T-cell (primary cell): ENCODE measurements at regions not wholly inside any gene's neighbourhood (a gene's known extent, or its start where the extent isn't known, plus 50 kb on each side); places are given as distances from the start of the nearest gene placed in this dataset.
"Not testable (repeated sequence)": the region's sequence is repeated elsewhere in the genome, so short reads cannot be mapped to it uniquely, and the experiment has no call there.

Experiments used
- ATAC-seq, 4 experiments: fragments of 200-7000 bp in 3 of 4; fragments of 150-1000 bp in 1 of 4; cut with Tn5 transposase; replicated peaks in 1 of 4; 1 replicate in 3 of 4; 2 replicates in 1 of 4; pipeline ENCODE4 v1.10.0; 2021; ENCODE audit warnings: moderate library complexity in 3 of 4, mild to moderate bottlenecking in 2 of 4, moderate number of reproducible peaks in 1 of 4
- CTCF ChIA-PET, 2 donors: fragments of 300-600 bp; sonication (Branson Sonifier 250); formaldehyde crosslinking; loops; one replicate each; lab custom pipeline; 2022; ENCODE audit warnings: antibody characterized with exemption in 2 of 2; lab: Charles Lee
- POLR2A ChIA-PET, 2 donors: fragments of 300-600 bp; sonication (Branson Sonifier 250); formaldehyde crosslinking; loops; one replicate each; lab custom pipeline; 2022; ENCODE audit warnings: antibody characterized with exemption in 2 of 2; lab: Charles Lee
- DNase-seq, 35 experiments: peaks; one replicate each; pipeline versions ENCODE4 v3.0.0 to v3.0.0-alpha.2; 2013 to 2023
- H3K27ac ChIP-seq: one replicate; pipeline ENCODE4 v1.5.1; 2013; ENCODE audit warnings: low read length
- H3K27me3 ChIP-seq, 2 experiments: replicated peaks in 1 of 2; 1 replicate in 1 of 2; 2 replicates in 1 of 2; pipeline versions ENCODE4 v1.6.1 to v1.7.0; 2013; ENCODE audit warnings: low read length in 1 of 2, mixed read lengths in 1 of 2; ENCODE audit not compliant: control insufficient read depth in 2 of 2, insufficient read depth in 2 of 2; ENCODE audit errors: extremely low read depth in 1 of 2
- H3K36me3 ChIP-seq, 2 donors: 1 replicate in 1 of 2; 2 replicates in 1 of 2; pipeline versions ENCODE4 v1.6.1 to v1.7.0; 2013; ENCODE audit warnings: low read length in 1 of 2; ENCODE audit not compliant: control insufficient read depth in 2 of 2, insufficient read depth in 1 of 2; ENCODE audit errors: extremely low read depth in 1 of 2
- H3K4me1 ChIP-seq, 2 experiments: 1 replicate in 1 of 2; 2 replicates in 1 of 2; pipeline versions ENCODE4 v1.6.1 to v1.7.0; 2013; ENCODE audit warnings: low read length in 2 of 2, mixed read lengths in 1 of 2; ENCODE audit not compliant: insufficient read depth in 2 of 2, control insufficient read depth in 1 of 2; ENCODE audit errors: extremely low read depth in 1 of 2
- H3K4me3 ChIP-seq, 2 donors: 1 replicate in 1 of 2; 2 replicates in 1 of 2; pipeline versions ENCODE4 v1.5.1 to v1.7.0; 2013; ENCODE audit warnings: mild to moderate bottlenecking in 2 of 2, low read length in 1 of 2, moderate library complexity in 1 of 2; ENCODE audit not compliant: control insufficient read depth in 1 of 2; ENCODE audit errors: extremely low read depth in 1 of 2
- H3K9me3 ChIP-seq: 2 replicates; pipeline ENCODE4 v1.7.0; 2013
- H3K27ac Mint-ChIP-seq, 2 donors: one replicate each; pipeline ENCODE4 v1.8.0; 2020 to 2021; ENCODE audit warnings: mild to moderate bottlenecking in 2 of 2, mixed read lengths in 2 of 2
- H3K27me3 Mint-ChIP-seq, 2 donors: one replicate each; pipeline ENCODE4 v1.8.0; 2021 to 2022; ENCODE audit warnings: mixed read lengths in 2 of 2
- H3K36me3 Mint-ChIP-seq: one replicate; pipeline ENCODE4 v1.8.0; 2021; ENCODE audit warnings: mixed read lengths
- H3K4me1 Mint-ChIP-seq, 3 donors: one replicate each; pipeline ENCODE4 v1.8.0; 2020 to 2022; ENCODE audit warnings: mixed read lengths in 3 of 3, mild to moderate bottlenecking in 1 of 3
- H3K4me3 Mint-ChIP-seq, 3 donors: one replicate each; pipeline ENCODE4 v1.8.0; 2020 to 2022; ENCODE audit warnings: mild to moderate bottlenecking in 3 of 3, mixed read lengths in 3 of 3, moderate library complexity in 3 of 3
- H3K9me3 Mint-ChIP-seq, 3 donors: one replicate each; pipeline ENCODE4 v1.8.0; 2020 to 2022; ENCODE audit warnings: mixed read lengths in 3 of 3
- WGBS: methylation state at CpG from one replicate; pipeline ENCODE4 v1.1.5; 2013; ENCODE audit warnings: missing lambda C conversion rate; ENCODE audit not compliant: insufficient coverage; 5-methylcytosine and 5-hydroxymethylcytosine counted together

DNA sequence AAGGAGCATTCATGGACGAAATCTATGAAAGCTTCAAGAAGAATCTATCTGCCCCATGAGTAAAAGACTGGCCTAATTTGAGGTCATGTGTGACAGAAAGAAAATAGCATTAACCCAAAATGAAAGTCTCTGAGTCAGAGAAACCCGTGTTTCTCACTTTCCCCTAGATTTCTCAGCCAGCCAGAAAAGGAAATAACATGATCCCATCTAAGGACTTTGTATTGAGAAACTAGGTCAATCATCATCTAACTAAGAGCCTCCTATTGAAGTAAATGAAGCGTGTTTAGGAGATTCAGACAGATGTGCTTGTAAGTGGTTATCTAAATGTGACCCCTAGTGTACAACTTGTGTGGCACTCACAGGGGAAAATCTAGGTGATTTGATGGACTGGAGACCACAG lies 77.3 kb upstream of the ZNF366 start:
- POLR2A ChIA-PET: no interaction called here
- H3K4me1 Mint-ChIP-seq: no peaks in the 10 kb centered on the region
- Histone ChIP-seq H3K27ac (no peak overlapping the region), H3K4me1 (no peaks in the 10 kb centered on the region), H3K4me3 (no peak overlapping the region), H3K36me3 (no peaks in the 10 kb centered on the region), H3K27me3 (no peaks in the 10 kb centered on the region), H3K9me3 (no peaks in the 10 kb centered on the region)
- H3K4me3 Mint-ChIP-seq: no peak overlapping the region
- peaks cover 0 to 4% of the 10 kb centered on the region in 2 donors for H3K27me3 Mint-ChIP-seq
- CTCF ChIA-PET: no interaction called here
- no peaks in the 10 kb centered on the region for H3K36me3 Mint-ChIP-seq
- no peak overlapping the region for H3K27ac Mint-ChIP-seq
- 50% methylated on average over 1 of the region's 3 CpGs for WGBS
- ATAC-seq: no peak
- peaks cover under 1 to 11% (median 1%) of the 10 kb centered on the region in 3 donors for H3K9me3 Mint-ChIP-seq
- DNase-seq: no peak

DNA sequence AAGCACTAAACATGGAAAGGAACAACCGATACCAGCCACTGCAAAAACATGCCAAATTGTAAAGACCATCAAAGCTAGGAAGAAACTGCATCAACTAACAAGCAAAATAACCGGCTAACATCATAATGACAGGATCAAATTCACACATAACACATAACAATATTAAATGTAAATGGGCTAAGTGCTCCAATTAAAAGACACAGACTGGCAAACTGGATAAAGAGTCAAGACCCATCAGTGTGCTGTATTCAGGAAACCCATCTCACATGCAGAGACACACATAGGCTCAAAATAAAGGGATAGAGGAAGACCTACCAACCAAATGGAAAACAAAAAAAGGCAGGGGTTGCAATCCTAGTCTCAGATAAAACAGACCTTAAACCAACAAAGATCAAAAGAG lies 72.1 kb upstream of the ZNF366 start:
- H3K36me3 ChIP-seq, H3K4me1 Mint-ChIP-seq, ATAC-seq, H3K27ac ChIP-seq, POLR2A ChIA-PET, H3K36me3 Mint-ChIP-seq, H3K4me3 Mint-ChIP-seq, H3K4me1 ChIP-seq, H3K9me3 ChIP-seq, H3K27ac Mint-ChIP-seq, DNase-seq, H3K4me3 ChIP-seq, CTCF ChIA-PET, H3K27me3 ChIP-seq: not testable (repeated sequence)
- Mint-ChIP-seq H3K9me3 (peaks cover 9 to 25% (median 13%) of the 10 kb centered on the region in 3 donors), H3K27me3 (peaks cover 15 to 21% of the 10 kb centered on the region in 2 donors)
- WGBS: no CpG with 5 or more reads among the region's 2 CpGs

DNA sequence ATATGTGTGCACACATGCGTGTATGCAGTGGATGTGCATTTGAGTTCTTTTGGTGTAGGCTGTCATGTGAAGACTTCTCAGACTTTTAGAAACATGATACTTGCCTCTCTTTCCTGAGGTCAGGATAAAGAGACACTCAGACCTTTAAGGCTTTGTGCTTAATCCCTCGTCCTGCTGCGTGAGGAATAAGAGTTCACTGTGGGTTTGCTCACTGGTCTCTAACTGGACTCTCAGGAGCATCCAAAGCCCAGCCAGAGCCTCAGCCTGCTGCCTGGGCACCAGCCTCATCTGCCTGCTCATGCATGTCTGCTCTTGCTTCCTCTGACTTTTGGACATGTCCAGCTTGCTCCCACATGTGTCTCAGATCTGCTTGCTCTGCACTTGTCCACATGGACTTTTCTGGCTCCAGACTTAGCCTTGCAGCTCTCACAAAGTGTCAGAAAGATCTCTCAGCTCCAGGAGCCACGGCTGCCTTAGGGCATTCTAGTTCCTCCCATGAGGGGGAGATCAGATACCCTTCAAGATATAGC lies 65.1 kb upstream of the ZNF366 start:
- H3K27ac ChIP-seq: no peak overlapping the region
- no peaks in the 10 kb centered on the region for H3K4me1 ChIP-seq
- Mint-ChIP-seq H3K27me3 (peaks cover 23 to 38% of the 10 kb centered on the region in 2 donors), H3K27ac (no peak overlapping the region), H3K4me1 (no peaks in the 10 kb centered on the region), H3K4me3 (no peak overlapping the region), H3K9me3 (peaks cover 5 to 6% (median 5%) of the 10 kb centered on the region in 3 donors), H3K36me3 (no peaks in the 10 kb centered on the region)
- DNase-seq (no peak), ATAC-seq (no peak)
- no peaks in the 10 kb centered on the region for H3K36me3 ChIP-seq
- CTCF ChIA-PET: no interaction called here
- 71% methylated on average over 3 of the region's 4 CpGs for WGBS
- H3K27me3 ChIP-seq: peaks cover 2 to 6% of the 10 kb centered on the region in 2 experiments
- H3K4me3 ChIP-seq: no peak overlapping the region
- POLR2A ChIA-PET: no interaction called here
- no peaks in the 10 kb centered on the region for H3K9me3 ChIP-seq

DNA sequence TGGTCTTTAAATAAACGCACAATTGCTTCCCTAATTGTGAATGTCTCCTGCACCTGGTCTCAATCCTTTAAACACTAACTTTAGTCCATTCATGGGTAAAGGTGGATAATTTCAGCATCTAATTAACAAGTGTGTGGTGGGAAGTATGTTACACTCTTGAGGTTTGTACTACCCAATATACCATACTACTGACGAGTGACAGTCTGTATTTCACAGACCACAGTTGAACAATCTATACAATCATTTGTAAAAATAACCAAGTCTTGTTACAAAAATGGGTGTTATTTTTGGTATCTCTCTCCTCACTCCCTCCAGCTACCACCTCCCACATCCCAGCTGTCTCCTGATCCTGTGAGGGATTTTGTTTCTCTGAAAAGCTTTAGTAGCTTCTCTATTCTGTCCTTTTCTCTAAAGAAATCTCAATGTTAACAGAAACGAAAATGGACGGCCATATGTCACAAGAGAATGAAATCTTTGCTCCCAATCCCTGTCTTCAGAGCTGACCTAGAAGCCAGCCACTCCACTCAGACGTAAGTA lies 62.3 kb upstream of the ZNF366 start:
- H3K27ac Mint-ChIP-seq: no peak overlapping the region

DNA sequence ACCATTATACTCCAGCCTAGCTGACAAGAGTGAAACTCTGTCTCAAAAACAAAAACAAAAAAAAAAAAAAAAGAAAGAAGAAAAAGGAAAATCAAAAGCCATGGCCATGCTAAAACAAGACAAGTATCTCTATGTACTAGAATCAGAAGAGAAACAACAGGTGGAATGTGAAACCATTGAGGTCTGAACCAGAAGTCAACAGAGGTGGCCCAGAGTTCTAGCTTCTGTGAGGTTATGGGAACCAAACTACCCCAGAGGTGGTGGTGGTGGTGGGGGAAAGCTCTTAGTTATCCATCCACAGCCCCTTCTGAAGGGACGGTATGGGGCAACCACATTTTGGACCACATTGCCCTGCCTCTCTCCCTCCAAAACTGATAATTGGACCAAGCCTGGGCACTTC lies 59.5 kb upstream of the ZNF366 start:
- no peak for DNase-seq
- H3K4me1 Mint-ChIP-seq: no peaks in the 10 kb centered on the region
- WGBS: no CpG with 5 or more reads among the region's 1 CpG
- ATAC-seq: no peak
- H3K36me3 Mint-ChIP-seq: no peaks in the 10 kb centered on the region
- no peaks in the 10 kb centered on the region for H3K4me1 ChIP-seq
- H3K9me3 ChIP-seq: no peaks in the 10 kb centered on the region
- peaks cover 13 to 39% of the 10 kb centered on the region in 2 donors for H3K27me3 Mint-ChIP-seq
- H3K4me3 Mint-ChIP-seq: no peak overlapping the region
- POLR2A ChIA-PET: no interaction called here
- H3K36me3 ChIP-seq: no peaks in the 10 kb centered on the region
- H3K4me3 ChIP-seq: no peak overlapping the region
- peaks cover 0 to 5% (median 0%) of the 10 kb centered on the region in 3 donors for H3K9me3 Mint-ChIP-seq
- no peak overlapping the region for H3K27ac Mint-ChIP-seq
- peaks cover 0 to 6% of the 10 kb centered on the region in 2 experiments for H3K27me3 ChIP-seq
- CTCF ChIA-PET: interaction anchor here in 1 of 2 donors (0.7 kb wide), 1 partner anchor 11 kb away, joined by 3 read pairs; no protein-coding TSS in a partner anchor
- no peak overlapping the region for H3K27ac ChIP-seq

More for the DNA sequence above, 62.3 kb upstream of the ZNF366 start:
- ATAC-seq: no peak
- peaks cover 10 to 32% of the 10 kb centered on the region in 2 donors for H3K27me3 Mint-ChIP-seq
- no peak overlapping the region for H3K4me3 Mint-ChIP-seq
- Histone ChIP-seq H3K9me3 (no peaks in the 10 kb centered on the region), H3K4me3 (no peak overlapping the region), H3K36me3 (no peaks in the 10 kb centered on the region), H3K27me3 (peaks cover 0 to 9% of the 10 kb centered on the region in 2 experiments), H3K4me1 (no peaks in the 10 kb centered on the region), H3K27ac (no peak overlapping the region)
- DNase-seq: no peak
- ChIA-PET CTCF (no interaction called here), POLR2A (no interaction called here)
- no peaks in the 10 kb centered on the region for H3K4me1 Mint-ChIP-seq
- no CpG with 5 or more reads among the region's 5 CpGs for WGBS
- no peaks in the 10 kb centered on the region for H3K36me3 Mint-ChIP-seq
- H3K9me3 Mint-ChIP-seq: peaks cover 0 to 5% (median 0%) of the 10 kb centered on the region in 3 donors

DNA sequence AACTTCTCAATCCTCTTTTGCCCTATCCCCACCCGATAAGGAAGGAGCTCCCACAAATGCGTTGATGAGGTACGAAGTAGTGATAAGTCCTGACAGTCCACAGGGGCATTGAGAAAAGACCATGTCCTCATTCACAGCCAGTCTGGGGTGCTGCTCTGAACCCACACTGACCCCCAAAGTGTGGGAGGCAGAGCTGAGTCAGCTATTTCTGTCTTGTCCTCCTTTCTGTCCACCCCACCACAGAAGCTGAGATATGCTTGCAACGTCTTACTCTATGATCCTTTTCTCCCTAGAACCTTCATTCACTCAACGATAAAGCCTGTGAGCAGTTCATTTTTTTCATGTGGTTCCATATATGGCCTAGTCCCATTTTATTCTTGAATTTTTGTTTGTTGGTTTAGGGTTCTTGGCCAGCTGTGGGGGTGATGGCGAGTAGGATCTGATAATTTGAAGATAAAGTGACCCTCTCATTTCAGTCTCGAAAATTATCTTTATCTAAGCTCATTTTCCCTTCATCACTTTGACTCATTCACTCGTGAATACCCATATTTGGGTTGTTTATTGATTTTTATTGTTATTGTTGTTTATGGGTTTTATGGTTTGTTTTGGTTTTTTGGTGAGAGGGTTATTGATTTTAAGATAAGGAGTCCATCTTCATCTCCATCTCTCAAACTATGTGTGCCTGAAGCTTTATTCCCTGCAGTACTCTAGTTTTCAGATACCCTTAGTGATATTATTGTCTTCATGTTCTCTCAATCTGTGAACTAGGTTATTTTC lies 58.5 kb upstream of the ZNF366 start:
- Histone ChIP-seq H3K9me3 (no peaks in the 10 kb centered on the region), H3K4me3 (no peak overlapping the region), H3K4me1 (no peaks in the 10 kb centered on the region), H3K27me3 (peaks cover 0 to 6% of the 10 kb centered on the region in 2 experiments), H3K27ac (no peak overlapping the region), H3K36me3 (no peaks in the 10 kb centered on the region)
- no CpG with 5 or more reads among the region's 8 CpGs for WGBS
- H3K9me3 Mint-ChIP-seq: peaks cover 0 to 5% (median 0%) of the 10 kb centered on the region in 3 donors
- no peaks in the 10 kb centered on the region for H3K4me1 Mint-ChIP-seq
- peaks cover 19 to 44% of the 10 kb centered on the region in 2 donors for H3K27me3 Mint-ChIP-seq
- H3K27ac Mint-ChIP-seq: no peak overlapping the region
- ChIA-PET CTCF (no interaction called here), POLR2A (no interaction called here)
- no peaks in the 10 kb centered on the region for H3K36me3 Mint-ChIP-seq
- H3K4me3 Mint-ChIP-seq: no peak overlapping the region
- ATAC-seq (no peak), DNase-seq (no peak)
